ENCODE measurements at regions not wholly inside any gene's neighbourhood (a gene's known extent, or its start where the extent isn't known, plus 50 kb on each side); places are given as distances from the start of the nearest gene placed in this dataset.
"Not testable (repeated sequence)": the region's sequence is repeated elsewhere in the genome, so short reads cannot be mapped to it uniquely, and the experiment has no call there.

DNA sequence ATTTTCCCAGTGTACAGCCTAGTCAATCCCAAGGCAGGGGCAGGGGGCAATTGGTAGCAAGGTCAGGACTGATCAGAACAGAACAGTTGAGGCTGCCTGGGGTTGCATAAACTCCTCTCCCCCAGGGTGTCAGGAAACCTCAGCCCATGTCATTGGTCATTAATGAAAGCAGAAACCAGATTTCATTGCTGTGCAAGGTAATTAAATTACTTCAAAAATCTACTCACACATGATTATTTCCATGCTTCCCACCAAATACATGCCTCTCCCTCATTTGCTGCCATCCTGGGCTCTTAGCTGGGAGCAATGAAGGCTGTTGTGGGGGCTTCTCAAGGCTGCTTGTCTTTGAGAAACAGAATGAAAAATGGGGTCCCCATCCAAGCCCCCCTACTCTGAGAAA, 124.2 kb downstream of the PHETA1 start:
- intact Hi-C loops (cut with DNase I; ENCODE audit: low total_unique reads) (no loop called here), in situ Hi-C loops (cut with MboI; ENCODE audit: low pct_ligation_motif_present in 1 of 4, low pct_unique_long_range_greater_than_20kb in 1 of 4, low sequenced_read_pairs in 3 of 4) (no loop called here)
- DNase-seq = no peak
- Histone ChIP-seq H3K4me1 (no peaks in the 10 kb centered on the region), H3K4me3 (no peak overlapping the region), H3K27me3 (no peaks in the 10 kb centered on the region), H3K36me3 (no peaks in the 10 kb centered on the region), H3K9me3 (no peaks in the 10 kb centered on the region), H3K27ac (no peak overlapping the region)
- TF ChIP-seq, protein P1, sequence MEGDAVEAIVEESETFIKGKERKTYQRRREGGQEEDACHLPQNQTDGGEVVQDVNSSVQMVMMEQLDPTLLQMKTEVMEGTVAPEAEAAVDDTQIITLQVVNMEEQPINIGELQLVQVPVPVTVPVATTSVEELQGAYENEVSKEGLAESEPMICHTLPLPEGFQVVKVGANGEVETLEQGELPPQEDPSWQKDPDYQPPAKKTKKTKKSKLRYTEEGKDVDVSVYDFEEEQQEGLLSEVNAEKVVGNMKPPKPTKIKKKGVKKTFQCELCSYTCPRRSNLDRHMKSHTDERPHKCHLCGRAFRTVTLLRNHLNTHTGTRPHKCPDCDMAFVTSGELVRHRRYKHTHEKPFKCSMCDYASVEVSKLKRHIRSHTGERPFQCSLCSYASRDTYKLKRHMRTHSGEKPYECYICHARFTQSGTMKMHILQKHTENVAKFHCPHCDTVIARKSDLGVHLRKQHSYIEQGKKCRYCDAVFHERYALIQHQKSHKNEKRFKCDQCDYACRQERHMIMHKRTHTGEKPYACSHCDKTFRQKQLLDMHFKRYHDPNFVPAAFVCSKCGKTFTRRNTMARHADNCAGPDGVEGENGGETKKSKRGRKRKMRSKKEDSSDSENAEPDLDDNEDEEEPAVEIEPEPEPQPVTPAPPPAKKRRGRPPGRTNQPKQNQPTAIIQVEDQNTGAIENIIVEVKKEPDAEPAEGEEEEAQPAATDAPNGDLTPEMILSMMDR (IDR thresholded peaks at IDR 0.05) = no peak
- TF ChIP-seq EP300 (IDR thresholded peaks at IDR 0.05; ENCODE audit: low read depth) (no peak), POLR2A (IDR thresholded peaks at IDR 0.05) (no peak), POLR2AphosphoS5 (IDR thresholded peaks at IDR 0.05) (no peak)

DNA sequence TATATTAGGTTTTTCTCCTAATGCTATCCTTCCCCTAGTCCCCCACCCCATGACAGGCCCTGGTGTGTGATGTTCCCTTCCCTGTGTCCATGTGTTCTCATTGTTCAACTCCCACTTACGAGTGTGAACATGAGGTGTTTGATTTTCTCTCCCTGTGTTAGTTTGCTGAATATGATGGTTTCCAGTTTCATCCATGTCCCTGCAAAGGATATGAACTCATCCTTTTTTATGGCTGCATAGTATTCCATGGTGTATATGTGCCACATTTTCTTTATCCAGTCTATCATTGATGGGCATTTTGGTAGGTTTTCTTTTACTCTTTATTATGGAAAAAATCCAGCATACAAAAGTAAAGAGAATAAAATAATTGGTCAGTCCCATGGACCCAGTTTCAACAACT, 126.1 kb downstream of the PHETA1 start:
- intact Hi-C loops (cut with DNase I; ENCODE audit: low total_unique reads); H3K36me3 ChIP-seq; in situ Hi-C loops (cut with MboI; ENCODE audit: low pct_ligation_motif_present in 1 of 4, low pct_unique_long_range_greater_than_20kb in 1 of 4, low sequenced_read_pairs in 3 of 4); H3K4me3 ChIP-seq; H3K4me1 ChIP-seq; H3K9me3 ChIP-seq; H3K27ac ChIP-seq; H3K27me3 ChIP-seq; DNase-seq: not testable (repeated sequence)
- 86 to 92% methylated on average over 1 of the region's 1 CpG for WGBS, 2 donors (ENCODE audit: low coverage in 1 of 2)

DNA sequence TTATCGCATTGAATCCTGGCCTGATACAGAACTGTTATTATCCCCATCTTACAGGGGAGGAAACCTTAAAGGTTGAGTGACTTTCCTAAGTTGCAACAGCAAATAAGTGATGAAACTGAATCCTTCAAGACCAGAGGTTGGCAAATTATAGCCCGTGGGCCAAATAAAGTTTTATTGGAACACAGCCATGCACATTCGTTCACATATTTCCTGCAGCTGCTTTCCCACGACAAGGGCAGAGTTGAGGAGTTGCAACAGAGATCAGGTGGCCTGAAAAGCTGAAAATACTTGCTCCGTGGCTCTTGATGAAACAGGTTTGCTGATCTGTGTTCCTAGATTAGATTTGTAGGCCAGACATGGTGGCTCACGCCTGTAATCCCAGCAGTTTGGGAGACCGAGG, 126.7 kb downstream of the PHETA1 start:
- intact Hi-C loops (cut with DNase I; ENCODE audit: low total_unique reads) (no loop called here), in situ Hi-C loops (cut with MboI; ENCODE audit: low pct_ligation_motif_present in 1 of 4, low pct_unique_long_range_greater_than_20kb in 1 of 4, low sequenced_read_pairs in 3 of 4) (no loop called here)
- Histone ChIP-seq H3K27me3 (no peaks in the 10 kb centered on the region), H3K36me3 (no peaks in the 10 kb centered on the region), H3K4me1 (no peaks in the 10 kb centered on the region), H3K27ac (no peak overlapping the region), H3K4me3 (no peak overlapping the region), H3K9me3 (no peaks in the 10 kb centered on the region)
- no peak for TF ChIP-seq POLR2A (IDR thresholded peaks at IDR 0.05)
- no peak for TF ChIP-seq POLR2AphosphoS5 (IDR thresholded peaks at IDR 0.05)
- no peak for TF ChIP-seq EP300 (IDR thresholded peaks at IDR 0.05; ENCODE audit: low read depth)
- TF ChIP-seq, protein P1 (IDR thresholded peaks at IDR 0.05) = no peak
- 52 to 100% methylated on average over 1 to 7 of the region's 7 CpGs for WGBS, 2 donors (ENCODE audit: low coverage in 1 of 2)
- DNase-seq = no peak

DNA sequence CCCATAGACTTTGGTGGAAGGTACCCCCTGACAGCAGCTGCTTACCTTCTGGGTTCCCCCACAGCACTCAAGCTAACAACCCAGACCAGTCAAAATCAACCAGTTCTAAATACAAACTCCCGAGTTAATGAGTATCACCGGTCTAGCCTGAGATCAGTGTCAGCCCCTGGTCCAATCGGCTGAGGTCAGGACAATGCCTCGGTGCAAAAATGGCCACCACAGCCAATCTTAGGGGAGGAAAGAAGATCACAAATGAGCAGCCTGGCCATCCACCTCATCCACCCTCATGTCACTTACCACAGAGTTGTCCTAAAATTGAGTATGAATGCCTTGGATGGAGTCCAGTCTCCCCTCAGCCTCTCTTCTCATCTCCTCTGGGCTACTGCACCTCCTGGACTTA, 128.5 kb downstream of the PHETA1 start:
- WGBS, 2 donors (ENCODE audit: low coverage in 1 of 2) = 40 to 76% methylated on average over 1 to 4 of the region's 4 CpGs
- in situ Hi-C loops (cut with MboI; ENCODE audit: low pct_ligation_motif_present in 1 of 4, low pct_unique_long_range_greater_than_20kb in 1 of 4, low sequenced_read_pairs in 3 of 4) = no loop called here
- Histone ChIP-seq H3K9me3 (no peaks in the 10 kb centered on the region), H3K36me3 (no peaks in the 10 kb centered on the region), H3K27me3 (no peaks in the 10 kb centered on the region), H3K4me1 (no peaks in the 10 kb centered on the region), H3K27ac (no peak overlapping the region), H3K4me3 (no peak overlapping the region)
- TF ChIP-seq, protein P1 (IDR thresholded peaks at IDR 0.05) = no peak
- TF ChIP-seq POLR2AphosphoS5 (IDR thresholded peaks at IDR 0.05) (no peak), EP300 (IDR thresholded peaks at IDR 0.05; ENCODE audit: low read depth) (no peak), POLR2A (IDR thresholded peaks at IDR 0.05) (no peak)
- intact Hi-C loops (cut with DNase I; ENCODE audit: low total_unique reads) = no loop called here
- DNase-seq = no peak

DNA sequence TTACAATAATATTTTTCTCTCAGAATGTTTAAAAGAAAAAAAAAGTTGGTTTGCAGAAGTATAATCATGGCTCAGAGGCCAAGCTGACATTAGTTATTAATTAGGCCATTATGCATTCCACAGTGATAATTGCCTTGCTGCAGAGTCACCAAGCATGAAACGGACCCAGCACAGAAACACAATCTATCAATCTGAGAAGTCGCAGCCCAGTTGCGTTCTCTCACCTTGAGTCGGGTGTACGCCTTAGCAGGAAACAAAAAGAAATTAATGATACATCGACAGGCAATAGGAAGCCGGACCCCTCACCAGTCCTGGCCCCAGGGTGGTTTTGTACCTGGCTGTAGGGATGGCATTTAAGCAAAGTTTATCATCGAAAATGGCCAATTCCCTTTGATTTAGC, 129.7 kb downstream of the PHETA1 start:
- DNase-seq = no peak
- H3K4me1 ChIP-seq = no peaks in the 10 kb centered on the region
- 75 to 90% methylated on average over 2 to 8 of the region's 8 CpGs for WGBS, 2 donors (ENCODE audit: low coverage in 1 of 2)
- H3K36me3 ChIP-seq = no peaks in the 10 kb centered on the region
- TF ChIP-seq, protein P1 (IDR thresholded peaks at IDR 0.05) = no peak
- TF ChIP-seq POLR2AphosphoS5 (IDR thresholded peaks at IDR 0.05) (no peak), EP300 (IDR thresholded peaks at IDR 0.05; ENCODE audit: low read depth) (no peak), POLR2A (IDR thresholded peaks at IDR 0.05) (no peak)
- intact Hi-C loops (cut with DNase I; ENCODE audit: low total_unique reads) = no loop called here
- no peak overlapping the region for H3K4me3 ChIP-seq
- in situ Hi-C loops (cut with MboI; ENCODE audit: low pct_ligation_motif_present in 1 of 4, low pct_unique_long_range_greater_than_20kb in 1 of 4, low sequenced_read_pairs in 3 of 4) = no loop called here
- no peak overlapping the region for H3K27ac ChIP-seq
- no peaks in the 10 kb centered on the region for H3K9me3 ChIP-seq
- peaks cover 2% of the 10 kb centered on the region for H3K27me3 ChIP-seq

All from transverse colon (tissue), 4 donors.